MV-4-11 (cell line): ENCODE measurements at regions not wholly inside any gene's neighbourhood (a gene's known extent, or its start where the extent isn't known, plus 50 kb on each side); places are given as distances from the start of the nearest gene placed in this dataset.
A peak's percentile ranks its signal among the peaks of the same experiment; 100 is the strongest.

ENCODE experiments used
- DNase-seq: peaks from one replicate; lab custom pipeline; 2025; lab: John Stamatoyannopoulos, UW

DNA sequence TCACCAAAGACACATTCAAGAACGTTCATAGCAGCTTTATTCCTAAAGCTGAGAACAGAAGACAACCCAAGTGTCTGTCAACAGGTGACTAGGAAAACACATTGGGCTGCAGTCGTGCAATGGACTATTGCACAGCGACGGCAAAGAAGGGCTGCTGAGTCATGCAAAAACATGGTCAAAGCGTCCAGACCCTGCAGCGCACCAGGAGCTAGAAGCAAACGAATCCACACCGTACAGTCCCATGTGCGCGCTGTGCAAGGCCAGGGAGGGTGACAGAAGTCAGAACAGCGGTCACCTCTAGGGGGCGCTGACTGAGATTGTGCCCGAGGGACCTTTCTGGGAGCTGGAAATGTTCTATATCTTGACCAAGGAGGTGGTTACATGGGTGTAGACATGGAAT lies 266.4 kb downstream of the MAF start:
- DNase-seq: no peak

DNA sequence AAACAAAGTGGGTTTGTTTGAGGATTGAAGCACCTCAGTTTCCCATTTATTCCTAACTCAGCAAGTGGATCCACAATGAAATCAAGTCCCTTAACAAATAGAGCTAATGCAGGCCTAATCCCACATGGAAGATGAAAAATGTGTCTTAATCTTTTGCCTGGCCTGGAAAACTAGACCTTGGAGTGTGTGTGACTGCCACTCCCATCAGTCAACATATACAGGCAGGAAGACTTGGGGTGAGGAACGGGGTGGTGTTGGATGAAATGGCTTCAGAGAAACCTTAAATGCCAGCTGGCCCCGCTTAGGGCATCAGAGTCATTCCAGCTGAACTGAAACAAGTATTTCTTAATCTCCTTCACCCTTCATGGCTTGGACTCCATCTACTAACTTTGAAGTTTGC lies 269.5 kb downstream of the MAF start:
- DNase-seq: no peak

DNA sequence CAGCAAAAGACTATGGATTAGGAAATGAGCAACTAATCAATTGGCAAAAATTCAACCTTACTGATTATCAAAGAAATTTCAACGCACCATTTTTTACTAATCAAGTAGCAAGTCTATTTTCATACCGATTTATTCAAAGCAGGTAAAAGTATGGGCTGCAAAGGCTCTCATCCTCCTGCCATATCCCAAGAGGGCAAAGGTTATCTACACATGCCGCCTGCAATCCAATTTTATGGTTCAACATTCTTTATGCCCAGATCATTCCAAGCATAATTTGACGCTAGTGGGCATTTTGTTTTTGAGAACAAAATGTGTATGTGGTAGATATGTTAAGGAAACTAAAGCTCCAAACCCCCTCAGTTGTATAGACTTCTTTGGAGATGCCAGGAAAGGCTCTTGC lies 270.6 kb downstream of the MAF start:
- no peak for DNase-seq

DNA sequence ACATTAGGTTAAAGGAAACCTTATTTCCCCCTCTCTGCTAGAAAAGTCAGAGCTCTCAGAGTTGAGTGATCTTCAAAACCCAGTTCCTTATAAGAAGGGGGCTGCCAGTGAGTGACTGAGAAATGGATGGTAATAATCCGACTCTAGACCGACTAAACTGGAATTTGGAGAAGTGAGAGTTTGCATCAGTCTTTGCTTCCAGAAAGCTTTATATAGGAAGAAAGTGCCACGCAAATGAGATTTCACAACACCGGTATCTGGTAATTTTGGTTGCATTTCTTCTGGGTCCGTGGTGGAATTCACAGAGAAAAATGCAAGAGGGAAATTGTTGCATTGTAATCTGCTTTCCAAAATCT lies 271.4 kb downstream of the MAF start:
- DNase-seq: peak; percentile 97

DNA sequence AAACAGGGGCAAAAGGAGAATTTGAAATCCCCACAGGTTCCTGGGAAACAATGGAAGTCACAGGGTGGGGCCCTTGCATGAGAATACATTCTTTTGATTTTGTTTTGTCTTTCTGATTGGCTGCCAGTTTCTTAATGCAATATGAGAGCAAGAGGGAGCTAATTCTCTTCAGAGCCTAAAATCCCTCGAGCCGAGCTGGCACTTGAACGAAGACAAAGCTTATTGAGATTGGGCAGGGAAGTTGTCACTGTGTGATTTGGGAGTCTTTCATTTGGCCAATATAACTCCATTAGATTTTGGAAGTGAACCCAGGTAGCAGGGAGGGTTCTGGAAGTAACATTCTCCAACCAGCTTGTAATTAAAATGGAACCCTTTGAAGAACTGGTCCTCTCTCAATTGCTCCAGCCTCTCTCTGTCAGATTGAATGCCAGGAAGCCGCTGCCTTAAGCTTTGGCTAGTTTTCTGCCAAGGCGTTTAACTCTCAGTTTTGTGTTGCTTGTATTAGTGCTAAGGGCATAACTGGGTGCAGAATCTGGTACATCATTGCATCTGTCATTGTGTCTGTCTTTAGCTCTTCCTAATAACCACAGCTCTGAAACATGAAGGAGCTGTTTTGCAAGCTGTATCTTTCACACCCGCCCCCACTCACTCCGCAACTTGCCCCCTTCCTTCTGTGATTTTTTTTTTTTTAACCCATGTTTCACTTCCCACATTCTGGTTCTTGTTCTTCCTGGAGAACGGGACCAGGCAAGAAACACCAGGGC lies 272.0 kb downstream of the MAF start:
- no peak for DNase-seq

DNA sequence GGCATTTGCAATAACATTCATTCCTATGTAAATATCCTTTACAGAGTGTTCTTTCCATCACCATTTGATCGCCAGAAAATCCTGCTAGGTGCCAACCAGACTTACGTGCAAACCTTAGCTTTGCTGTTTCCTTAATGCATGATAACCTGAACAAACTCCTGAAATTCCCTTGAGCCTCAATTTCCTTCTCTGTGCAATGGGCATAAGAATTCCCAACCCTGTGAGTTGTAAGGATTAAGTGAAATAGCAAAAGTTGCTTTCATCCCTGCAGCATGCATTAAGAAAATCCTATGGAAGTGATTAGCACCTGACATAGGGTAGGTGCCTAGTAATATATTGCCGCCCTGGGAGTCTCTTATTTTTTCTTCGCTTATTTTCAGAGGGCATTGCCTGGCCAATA lies 272.7 kb downstream of the MAF start:
- no peak for DNase-seq

DNA sequence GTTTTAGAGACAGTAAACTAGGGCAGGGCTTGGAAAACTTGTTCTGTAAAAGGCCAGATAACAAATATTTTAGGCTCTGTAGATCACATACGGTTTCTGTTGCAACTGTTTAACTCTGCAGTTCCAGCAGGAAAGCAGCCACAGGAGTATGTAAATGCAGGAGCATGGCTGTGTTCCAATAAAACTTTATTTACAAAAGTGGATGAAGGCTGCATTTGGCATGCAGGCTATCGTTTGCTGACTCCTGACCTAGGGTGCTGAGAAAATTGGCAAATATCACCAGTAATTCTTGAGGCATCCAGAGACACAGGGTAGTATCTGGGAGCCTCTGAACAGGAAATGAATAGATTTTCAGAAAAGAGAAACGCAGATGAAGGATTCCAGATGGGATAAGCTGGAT lies 274.0 kb downstream of the MAF start:
- no peak for DNase-seq

DNA sequence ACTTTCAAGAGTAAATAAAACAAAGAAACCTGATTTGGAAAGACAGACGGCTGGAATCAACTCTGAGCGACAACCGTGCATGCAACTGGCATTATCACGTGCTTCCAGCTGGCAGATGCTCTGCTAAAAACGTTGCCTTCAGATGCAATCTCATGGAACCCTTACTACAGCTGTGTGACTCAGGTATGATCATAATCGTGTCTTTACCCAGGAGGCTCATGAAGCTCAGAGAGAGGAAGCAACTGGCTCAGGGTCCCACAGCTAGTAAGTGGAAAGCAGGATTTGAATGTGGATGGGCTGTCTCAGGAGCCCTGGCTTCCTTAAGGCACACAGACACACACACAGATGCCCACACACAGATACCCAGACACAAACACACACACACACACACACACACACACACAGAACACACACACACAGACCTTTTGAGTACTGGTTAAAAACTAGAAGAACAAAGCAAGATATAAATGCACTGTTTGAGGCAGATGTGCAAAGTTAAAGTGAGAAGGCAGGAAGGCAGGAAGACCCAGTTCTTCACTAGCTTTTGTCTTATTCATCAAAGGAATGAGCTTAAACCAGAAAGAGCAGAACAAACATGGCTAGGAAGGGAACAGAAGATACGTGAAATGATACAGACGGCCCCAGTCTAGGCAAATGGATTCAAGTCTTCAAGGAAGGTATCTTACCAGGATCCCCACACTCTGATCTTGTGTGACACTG lies 275.2 kb downstream of the MAF start:
- no peak for DNase-seq

DNA sequence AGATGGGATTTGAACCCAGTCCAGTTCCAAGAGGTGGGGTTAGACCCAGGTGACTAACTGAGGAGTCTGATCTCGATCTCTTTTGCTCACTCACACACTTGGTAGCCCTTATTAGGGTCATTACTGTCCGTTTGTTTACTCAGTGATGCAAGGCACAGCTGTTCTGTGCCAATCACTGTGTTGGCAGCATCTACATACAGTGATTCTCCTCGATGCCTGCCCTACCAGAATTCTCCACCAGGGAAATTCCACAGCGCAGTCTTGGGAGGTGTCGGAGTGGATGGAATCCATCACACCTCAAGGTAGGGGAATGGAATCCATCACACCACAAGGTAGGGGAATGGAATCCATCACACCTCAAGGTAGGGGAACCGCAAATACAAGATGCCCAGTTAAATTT lies 279.6 kb downstream of the MAF start:
- DNase-seq: no peak

DNA sequence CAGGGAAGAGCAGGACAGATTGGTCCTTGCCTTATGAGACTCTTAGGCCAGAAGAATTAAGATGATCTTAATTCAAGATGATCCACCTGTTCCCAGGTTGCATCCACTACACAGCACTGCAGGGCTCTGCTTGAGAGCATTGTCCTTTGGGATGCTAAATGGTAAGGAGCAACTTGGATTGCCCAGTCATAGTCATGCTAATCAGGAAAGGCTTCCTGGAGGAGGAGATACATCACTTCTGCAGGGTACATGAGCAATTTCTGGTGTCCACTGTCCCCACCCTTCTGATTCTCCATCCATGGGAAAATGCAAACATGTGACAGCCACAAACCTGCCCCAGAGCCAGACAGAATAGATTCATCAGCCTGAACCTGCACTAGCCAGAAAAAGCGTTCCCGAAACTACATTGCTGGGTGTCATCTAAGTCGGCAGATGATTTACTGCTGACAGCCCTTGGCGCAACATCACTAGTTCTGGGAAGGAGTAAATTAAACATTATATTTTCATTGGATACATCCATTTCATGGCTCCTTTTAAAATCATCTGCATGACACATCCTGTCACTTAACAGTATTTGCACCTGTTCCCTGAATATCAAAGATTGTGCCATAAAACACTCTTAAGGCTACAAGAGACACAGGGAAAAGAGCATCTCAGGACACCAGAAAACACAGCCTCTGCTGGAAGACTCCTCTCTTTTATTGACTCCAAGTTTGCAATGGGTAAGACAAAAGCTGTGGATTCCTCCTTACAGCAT lies 282.2 kb downstream of the MAF start:
- no peak for DNase-seq

DNA sequence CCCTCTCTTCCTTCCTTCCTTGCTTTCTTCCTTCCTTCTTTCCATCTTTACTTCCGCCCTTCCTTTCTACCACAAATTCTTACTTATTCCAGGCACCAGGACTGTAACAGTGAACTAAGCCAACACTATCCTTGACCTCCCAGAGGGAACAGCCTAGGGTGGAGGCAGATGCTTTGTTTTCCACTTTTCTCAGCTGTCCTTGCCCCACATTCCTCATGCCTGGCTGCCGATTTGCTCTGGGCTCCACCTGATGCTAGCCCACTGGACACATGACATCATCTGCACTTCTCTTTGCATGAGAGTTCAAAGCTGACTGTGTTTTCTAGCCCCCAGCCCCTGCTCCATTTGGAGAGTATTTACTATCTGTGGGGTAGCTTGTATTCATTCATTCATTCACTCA lies 283.0 kb downstream of the MAF start:
- no peak for DNase-seq

DNA sequence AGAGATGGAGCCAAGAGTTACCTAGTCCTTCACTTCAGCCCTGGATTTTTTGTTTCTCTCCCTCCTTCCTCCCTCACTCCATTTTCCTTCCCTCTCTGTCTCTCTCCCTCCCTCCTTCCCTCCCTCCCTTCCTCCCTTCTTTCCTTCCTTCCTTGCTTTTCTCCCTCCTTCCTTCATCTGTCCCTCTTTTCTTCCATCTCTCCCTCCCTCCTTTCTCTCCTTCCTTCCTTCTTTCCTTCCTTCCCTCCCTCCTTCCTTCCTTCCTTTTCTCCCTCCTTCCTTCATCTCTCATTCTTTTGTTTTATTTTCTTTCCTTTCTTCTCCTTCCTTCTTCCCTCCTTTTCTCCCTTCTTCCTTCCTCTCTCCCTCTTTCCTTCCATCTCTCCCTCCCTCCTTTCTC lies 283.5 kb downstream of the MAF start:
- no peak for DNase-seq

DNA sequence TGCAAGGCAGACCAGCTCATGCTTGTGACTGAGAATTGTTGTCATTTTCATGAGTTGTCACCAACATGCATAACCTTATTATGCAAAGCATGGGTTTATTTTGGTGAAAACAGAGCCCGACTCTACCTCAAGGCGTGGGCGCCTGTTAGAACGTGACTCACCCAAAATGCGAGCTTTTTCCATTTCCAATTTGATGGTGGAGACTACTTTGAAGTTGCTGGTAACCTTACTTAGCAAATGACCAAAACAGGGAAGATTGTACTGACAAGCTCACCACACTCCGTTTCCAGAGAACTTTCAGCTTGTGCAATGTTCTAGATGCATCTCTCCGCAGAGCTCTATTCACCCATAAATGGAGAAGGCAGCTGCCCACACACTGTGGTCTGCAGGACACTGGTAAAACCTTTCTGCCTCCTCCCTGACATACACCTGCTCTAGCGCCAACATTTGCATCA lies 284.5 kb downstream of the MAF start:
- DNase-seq: no peak

DNA sequence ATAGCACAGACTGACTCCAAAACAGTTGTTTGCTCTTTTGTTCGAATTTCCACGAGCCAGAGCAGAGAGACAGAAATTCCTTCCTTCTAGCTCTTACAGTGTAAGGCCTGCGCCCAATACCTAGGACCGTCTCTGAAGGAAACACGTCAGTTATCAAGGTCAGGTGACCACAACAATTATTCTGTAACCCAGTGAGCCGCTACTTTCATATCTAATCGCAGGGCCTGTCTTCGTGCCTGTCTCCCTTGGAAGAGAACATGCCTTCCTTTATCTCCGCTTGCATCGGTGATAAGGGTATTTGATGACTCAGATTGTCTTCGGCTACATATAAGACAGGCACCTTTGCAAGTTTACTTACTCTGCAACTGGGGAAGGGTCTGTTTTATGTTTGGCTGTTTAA lies 288.0 kb downstream of the MAF start:
- no peak for DNase-seq

DNA sequence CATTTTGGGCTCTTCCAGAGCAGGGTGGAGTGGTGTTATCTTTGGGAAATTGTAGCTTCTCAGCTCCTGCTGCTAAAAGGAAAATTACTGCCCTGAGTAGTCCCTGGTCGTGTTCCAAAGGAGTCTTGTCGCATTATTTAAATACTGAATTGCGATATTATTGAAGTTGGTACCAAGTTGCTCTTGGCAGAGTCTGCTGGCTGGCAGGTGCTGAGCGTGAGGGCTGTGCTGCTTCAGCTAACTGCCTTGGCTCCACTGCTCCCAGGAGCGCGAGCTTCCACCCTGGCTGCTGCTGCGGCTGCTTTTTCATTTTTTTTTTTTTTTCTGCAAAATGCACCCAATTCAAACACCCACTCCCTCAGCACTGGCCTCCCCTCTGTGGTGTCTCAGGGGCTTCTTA lies 289.8 kb downstream of the MAF start:
- no peak for DNase-seq

DNA sequence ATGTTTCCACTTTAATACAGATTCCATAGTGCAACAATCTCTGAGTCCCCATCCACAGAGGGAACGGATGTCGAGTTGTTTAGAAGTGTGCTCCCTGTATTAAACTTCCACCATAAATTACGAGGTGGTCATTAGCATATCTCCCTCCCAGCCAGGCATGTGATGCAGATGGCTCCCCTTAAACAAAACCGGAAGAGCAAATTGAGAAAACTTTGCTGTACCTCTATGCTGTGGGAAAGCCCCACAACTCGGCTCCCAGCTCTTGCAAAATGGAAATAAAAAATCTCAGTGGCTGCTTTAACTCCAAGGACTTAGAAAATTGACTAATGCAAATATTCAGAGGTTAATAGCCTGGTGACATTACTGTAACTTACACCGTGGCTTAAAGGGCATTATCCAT lies 290.9 kb downstream of the MAF start:
- no peak for DNase-seq

DNA sequence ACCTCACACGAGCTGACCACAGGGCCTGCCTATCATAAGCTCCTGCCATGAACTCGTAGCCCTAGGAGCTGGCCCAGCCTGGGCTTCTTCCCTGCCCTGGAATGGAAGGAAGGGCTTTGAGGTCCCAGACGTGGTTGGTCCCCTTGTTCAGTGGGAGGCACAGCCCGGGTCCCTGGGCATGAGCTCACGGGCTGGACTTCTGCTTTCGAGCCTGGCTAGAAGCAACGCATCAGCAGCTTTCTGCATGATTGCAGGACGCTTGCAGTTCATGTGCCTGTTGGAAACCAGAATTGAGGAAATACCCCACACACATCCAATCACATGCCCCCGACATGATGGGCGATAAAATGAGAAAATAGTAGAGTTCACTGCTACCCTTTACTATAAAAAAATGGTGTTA lies 293.3 kb downstream of the MAF start:
- peak; percentile 89 for DNase-seq

DNA sequence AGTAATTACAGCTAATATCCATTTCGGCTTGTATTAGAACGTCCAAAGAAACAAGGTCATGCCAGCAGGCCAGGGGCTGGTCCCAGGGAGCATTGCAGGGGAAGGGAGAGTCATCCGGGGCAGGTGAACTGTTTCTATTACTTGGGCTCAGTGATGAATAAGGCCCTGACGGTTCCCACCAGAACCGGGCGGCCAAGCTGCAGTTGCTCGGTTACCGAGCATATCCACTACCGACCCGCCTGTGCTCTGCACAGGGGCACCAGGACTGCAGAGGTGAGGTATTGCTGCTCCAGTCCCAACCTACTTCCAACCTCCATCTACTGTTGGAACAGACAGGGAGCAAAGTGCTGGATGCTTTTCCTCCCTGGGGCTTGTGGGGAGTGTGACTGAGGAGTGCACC lies 295.5 kb downstream of the MAF start:
- no peak for DNase-seq

DNA sequence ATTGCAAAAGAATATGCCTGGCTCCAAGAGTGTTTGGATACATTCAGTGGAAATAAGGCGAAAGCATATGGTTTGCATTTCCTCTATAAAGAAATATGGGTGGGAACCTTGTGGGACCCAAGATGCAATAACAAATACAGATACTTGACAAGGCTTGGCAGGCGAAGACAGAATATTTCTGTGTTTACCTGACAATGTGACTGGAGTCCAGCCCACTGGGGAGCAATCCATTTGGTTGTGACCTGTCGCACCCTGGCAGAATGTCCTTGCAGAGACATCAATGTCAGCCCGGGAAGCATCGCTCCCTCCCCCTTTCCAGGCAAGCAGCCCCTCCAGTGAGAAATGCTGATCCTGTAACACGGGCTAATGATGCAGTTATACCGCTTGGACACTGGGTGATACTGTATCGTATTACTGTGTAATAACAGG lies 296.6 kb downstream of the MAF start:
- no peak for DNase-seq

DNA sequence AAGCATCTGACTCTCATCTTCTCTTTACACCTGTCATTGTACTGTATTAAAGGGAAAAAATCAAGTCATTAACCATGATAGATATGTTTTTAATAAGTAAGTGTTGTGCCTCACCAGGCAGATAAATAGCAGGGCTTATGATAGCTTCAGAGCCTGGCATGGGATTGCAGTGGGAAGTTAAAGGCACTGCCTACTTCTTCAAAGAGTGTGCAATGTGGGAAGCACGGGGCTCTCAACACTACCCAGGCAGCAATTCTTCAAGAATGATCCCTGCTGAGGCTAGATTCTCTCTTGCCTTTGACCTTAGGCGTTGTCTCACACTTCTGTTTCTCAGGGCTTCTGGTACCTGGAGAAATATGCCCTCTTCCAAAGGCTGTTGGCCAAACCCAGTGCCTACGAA lies 297.3 kb downstream of the MAF start:
- DNase-seq: no peak

DNA sequence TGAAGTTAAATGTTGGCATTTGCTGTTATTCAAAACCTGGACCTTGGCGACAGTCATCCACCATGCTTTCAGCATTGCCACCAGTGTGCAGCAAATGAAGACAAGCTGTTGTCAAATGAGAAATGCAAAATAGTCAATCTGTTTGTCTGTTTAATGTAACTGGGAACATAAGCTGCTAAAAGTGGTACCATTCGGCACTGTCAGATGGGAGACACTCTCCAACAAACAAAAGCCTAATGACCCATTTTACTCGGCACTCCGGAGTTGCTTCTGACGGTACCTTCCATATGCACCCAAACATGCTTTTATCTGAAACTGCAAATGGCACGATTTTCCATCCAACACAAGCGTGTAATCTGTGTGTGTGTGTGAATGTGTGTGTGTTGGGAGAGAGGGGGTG lies 297.8 kb downstream of the MAF start:
- no peak for DNase-seq

DNA sequence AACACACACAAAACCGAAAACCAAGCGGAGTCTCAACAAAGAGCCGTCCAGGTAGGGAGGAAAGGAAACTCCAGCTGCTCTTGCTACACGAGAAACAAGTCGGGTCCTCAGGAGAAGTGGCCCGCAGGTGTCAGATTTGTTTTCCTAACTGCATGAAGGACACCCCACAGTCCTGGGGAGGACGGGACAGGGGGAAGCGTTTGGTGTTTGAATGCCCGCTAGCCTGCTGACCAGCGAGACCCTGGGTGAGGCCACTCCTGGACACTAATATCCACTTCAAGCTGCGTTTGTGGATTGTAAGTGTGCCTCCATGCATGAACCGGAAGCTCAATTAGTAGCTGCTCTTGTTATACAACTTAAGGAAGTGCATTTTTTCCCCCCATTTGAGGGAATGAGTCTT lies 299.5 kb downstream of the MAF start:
- no peak for DNase-seq
